ENCODE measurements at regions not wholly inside any gene's neighbourhood (a gene's known extent, or its start where the extent isn't known, plus 50 kb on each side); places are given as distances from the start of the nearest gene placed in this dataset.
"Not testable (repeated sequence)": the region's sequence is repeated elsewhere in the genome, so short reads cannot be mapped to it uniquely, and the experiment has no call there.

DNA sequence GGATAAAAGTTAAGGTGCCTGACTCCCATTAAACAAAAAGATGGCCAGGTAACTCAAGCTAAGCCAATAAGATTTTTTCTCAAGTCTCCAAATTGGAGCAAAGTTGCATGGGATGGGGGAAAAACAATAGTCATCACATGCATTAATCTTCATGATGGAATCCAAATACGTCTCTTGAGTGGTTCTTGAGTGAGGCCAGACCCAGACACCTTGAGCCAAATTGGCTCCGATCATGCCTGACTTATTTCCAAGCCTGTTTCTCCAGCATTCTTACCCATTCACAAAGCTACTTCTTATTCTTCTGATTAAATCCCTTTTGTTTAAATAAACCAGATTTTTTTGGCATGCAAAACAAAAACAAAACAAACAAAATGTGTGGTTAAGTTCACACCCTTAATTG is 420.3 kb upstream of the NRSN1 start:
- no peak for DNase-seq

DNA sequence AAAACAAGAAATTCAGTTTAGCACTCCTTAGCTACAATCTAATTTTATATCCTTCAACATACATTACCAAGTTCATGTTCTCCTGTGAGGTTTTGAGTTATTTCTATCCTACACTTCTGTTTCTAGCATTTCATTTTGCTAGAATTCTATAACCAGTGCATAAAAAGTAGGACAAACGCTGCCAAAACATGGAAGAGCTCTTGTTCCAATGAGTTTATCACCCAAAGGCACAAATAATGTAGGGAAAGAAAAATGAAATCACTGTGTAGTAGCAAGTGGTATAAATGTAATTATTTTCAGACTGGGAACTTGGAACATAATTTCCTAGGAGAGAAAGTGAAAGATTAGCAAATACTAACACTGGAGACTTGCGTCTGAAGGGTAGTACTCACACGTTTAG is 413.3 kb upstream of the NRSN1 start:
- no peak for DNase-seq

DNA sequence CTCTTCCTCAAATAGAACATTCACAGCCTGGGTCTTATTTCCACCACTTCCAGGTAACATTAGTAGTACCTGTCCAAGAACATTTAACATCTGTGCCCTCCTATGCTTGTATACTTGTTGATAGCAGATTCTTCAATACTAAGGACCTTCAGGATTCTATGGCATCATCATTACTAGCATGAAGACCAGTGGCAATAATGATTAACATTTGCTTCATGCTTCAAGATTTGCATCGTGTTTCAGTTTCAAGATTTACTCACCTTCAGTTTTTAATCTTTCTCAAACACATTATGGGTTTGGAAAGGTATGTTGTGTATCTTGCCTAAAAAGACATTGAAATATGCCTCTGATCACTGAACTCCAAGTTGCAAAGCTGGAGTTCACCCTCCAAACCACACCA is 412.8 kb upstream of the NRSN1 start:
- no peak for DNase-seq

DNA sequence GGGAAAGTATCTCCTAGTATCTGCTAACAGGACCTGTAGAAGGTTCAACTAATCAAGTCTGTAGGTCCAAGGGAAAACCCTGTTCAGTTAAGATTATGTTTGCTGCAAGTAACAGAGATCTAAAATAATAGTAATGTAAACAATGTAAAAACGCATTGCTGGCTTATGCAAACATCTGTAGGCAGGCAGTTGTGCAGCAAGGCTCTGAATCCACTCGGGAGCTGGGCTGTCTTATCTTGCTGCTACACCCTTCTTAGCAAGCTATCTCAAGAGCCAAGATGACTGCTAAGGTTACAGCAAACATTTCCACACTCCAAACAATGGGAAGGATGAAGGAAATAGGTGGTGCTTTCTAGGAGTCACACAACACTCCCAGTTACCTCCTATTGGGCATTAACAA is 397.3 kb upstream of the NRSN1 start:
- DNase-seq = no peak

DNA sequence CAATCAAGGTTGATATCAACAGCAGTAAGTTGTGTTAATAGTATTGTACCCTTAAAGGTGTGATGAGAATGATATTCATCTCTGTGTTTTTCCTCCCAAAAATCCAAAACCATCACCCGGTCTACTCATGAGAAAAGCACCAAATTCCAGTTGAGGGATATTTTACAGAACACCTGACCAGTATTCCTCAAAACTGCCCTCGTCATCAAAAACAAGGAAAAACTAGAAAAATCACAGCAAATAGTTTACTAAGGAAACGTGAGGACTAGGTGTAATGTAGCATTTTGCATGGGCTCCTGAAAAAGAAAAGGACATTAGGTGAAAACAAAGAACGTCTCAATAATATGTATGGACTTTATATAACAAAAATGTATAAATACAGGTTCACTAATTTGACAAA is 394.4 kb upstream of the NRSN1 start:
- DNase-seq = no peak

DNA sequence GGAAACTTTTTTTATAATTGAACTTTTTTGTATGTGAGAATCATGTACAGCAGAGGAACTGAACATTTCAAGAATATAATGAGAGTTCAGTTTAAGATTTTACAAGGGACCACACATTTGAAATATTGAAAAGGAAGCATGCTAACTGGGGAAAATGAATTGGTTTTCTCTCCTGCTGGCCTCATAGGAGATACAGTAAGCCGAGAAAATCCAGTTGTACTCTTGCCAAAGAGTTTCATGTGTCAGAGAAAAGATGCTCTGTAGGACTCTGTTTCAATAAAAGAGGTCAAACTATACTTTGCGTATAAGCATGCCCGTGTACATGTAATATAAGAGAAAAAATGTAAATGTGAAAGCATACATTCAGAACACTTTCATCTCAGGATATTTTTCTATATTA is 393.5 kb upstream of the NRSN1 start:
- no peak for DNase-seq

DNA sequence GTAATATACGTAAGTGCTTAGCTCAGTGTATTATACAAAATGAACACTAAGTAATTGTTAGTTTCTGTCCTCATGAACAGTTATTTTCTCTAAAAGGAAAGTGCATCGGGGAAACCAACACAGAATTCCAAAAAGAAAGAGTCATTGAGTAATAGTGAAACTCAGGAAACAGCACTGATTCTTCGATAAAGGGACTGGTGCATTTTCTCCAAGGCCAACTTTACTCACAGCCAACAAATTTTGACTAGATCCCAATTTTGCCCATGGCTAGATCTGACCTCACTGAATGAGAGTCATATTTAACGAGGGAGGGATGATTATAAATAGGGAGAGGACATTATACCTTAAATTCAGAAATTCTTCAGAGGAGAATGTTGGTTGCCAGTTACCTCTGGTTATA is 390.9 kb upstream of the NRSN1 start:
- DNase-seq = no peak

DNA sequence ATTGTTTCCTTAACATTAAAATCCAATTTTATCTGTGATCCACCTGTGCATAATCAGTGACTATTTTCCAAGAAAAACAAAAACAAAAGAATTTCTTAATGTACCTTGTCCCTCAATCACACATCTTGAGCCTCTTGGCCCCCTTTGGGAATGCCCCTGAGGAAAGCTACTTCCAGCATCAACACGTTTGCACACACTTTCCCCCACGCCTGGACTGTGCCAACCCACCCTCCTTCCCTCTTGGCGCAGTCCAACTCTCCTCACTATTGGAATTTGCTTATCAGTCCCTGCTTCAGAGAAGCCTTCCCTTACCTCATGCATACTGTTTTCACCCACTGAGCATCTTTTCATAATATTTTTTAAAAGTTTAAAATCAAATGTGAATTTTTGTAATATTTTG is 389.4 kb upstream of the NRSN1 start:
- no peak for DNase-seq

DNA sequence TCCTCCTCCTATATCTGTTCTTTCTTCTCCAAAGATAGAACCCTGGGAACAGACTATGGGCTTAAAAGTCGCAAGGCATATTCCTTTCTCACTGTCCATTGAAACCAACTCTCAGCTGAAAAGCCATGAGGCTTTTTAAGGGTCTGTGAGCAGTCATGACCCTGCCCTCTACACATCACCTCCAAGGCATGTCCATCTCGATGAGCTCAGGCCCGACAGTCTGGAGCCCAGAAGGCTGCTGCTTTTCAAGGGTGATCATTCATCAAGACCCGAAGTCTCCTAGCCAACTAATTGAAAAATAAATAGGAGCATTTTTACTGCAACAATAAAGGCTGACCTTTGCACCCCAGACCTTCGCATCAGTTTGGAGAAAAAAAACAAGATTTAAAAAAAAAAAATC is 378.8 kb upstream of the NRSN1 start:
- DNase-seq = no peak

DNA sequence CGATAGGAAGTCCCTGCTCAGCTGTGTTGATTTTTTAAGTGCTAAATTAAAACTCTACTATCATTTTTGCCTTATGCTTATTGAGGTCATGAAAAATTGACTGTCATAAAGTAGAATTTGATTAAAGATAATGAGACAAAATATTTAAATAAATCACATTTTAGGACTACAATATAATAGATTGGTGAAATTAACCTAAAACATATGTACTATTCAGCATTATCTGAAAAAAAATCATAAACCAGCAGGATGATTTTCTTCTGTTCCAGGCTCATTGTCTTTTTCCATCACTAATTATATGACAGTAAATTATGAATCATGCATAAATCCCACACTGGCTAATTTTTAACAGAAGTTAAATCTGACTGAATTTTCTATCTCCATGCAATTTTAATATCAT is 373.6 kb upstream of the NRSN1 start:
- no peak for DNase-seq

DNA sequence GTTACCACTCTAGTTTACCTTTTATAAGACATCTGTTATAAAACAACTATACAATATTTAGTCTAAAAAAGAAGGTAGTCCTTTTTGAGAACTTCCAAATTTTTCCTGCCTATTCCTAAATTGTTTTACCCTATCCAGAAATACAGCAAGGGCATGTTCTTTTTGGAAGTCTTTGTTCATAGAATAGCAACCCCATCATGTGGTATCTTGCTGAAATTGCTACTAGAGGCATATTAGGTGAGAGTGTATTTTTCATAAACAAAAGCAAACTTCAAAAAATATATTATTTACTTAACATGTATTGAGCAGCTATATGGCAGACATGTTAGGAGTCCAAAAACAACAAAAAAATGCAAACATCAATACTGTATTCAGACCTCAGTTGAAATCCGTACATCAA is 371.8 kb upstream of the NRSN1 start:
- no peak for DNase-seq

DNA sequence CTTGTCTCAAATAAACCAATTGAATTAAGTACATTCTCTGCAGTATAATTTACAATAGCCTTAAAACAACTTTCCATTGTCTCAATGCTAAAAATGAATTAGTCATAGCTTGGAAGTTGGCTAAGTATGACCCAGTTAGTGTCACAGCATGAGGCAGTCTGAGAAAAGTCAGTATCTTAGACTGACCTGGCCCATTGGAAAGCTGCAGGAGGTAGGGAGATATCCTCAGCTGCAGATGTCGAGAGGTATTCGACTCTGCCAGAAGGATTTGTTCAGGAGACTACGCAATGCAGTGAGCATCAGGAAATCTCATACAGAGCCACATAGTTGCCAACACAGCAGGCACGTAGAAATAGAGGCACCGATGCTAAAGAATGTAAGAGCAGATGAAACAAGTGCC is 350.9 kb upstream of the NRSN1 start:
- no peak for DNase-seq

DNA sequence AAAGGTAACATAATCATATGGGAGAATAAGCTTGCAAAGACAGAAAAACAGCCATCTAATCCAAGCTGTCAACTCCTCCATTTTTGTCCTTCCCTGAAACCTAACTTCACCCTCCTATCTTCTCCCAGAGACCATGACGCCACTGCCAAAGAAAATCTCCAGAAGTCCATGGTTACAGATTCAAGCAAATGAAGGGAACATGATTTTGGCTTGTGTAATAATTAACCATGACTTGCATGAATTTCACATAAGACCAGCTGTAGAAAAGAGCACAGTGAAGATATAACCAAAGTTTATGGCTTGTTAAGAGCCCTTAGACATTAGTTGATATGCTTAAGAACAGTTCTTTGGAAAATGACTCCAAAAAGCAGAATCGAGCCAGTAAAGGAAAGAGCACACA is 342.1 kb upstream of the NRSN1 start:
- DNase-seq = no peak

DNA sequence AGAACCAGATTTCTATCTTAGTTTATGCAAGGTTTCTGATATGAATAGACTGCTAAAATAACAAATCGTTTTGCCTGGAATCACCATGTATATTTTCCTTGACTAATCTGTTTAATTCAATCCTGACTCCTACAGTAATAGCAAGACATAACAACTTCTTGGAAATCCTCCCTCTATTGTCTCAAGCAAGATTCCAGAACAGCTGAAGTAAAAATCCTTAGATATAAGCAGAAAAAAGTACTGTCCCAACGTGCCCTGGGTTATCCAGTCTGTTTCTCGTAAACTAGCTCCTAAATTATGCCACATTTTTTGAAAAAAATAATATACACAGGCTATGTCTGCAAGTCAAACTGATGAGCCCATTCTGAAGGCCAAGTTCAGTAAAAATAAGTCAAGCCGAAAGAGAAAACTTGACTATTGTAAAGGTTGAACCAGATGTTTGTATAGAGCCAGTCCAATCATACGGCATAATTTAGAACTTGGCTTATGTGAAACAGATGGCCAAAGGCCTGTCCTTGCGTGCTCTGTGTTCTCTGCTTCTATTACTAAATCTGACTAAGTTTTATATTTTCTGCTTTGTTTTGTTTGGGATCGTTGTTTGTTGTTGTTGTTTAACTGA is 341.6 kb upstream of the NRSN1 start:
- DNase-seq = no peak

DNA sequence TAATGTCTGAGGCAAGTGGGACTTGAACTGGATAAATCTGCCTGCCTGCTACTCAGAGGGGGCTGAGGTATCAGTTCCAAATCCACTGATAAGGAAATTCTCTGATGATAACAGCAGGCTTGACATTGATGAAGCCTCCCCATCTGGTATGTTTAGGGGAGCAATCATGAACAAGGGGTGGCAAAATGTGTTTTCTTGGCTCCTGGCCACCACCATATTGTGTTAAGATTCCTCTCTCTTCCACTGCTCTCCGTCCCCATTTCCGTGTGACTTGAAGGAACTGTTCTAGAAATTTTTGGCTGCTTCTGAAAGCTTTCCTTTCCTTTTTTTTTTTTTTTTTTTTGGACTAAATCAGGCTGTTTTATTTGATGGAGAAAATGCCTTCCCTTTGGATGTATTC is 335.3 kb upstream of the NRSN1 start:
- no peak for DNase-seq

DNA sequence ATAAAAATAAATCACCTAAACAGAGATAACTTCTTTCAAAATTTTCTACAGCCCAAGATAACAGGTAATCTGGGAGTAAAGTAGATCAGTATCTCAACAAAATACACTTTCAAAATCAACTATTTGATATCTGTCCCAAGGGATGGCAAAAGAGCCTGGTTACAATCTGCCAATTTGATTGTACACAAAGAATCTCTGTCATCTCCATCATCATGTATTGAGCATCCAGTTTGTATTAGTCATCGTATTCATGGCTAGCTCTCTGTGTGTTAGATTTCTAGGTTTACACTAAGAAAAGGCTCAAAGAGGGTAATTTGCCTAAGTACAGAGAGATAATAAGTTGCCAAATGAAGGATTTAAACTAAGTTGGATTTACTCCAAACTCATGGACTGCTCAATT is 329.0 kb upstream of the NRSN1 start:
- DNase-seq = no peak

DNA sequence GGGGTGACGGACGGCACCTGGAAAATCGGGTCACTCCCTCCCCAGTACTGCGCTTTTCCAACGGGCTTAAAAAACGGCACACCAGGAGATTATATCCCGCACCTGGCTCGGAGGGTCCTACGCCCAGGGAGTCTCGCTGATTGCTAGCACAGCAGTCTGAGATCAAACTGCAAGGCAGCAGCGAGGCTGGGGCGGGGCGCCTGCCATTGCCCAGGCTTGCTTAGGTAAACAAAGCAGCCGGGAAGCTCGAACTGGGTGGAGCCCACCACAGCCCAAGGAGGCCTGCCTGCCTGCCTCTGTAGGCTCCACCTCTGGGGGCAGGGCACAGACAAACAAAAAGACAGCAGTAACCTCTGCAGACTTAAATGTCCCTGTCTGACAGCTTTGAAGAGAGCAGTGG is 321.7 kb upstream of the NRSN1 start:
- not testable (repeated sequence) for DNase-seq

DNA sequence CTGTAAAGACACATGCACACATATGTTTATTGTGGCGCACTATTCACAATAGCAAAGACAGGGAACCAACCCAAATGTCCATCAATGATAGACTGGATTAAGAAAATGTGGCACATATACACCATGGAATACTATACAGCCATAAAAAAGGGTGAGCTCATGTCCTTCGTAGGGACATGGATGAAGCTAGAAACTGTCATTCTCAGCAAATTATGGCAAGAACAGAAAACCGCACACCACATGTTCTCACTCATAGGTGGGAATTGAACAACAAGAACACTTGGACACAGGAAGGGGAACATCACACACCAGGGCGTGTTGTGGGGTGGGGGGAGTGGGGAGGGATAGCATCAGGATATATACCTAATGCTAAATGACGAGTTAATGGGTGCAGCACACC is 304.9 kb upstream of the NRSN1 start:
- not testable (repeated sequence) for DNase-seq

DNA sequence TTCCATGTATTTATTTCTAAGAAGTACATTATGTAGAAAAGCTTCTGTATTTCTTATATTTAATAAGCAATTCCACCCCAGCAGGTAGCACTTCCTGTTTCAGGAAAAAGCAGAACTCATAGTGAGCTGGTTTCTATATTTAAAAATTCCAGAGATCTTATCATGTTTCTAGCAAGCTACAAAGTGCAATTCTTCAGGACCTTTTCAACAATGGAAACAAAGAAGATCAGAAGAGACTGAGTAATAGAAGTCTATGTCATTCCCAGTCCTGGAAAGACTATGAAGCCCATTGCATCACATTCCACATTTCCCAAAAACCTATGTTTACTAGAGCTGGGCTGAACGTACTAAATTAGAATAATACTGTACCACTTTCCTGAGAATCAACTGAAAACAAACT is 302.6 kb upstream of the NRSN1 start:
- no peak for DNase-seq

DNA sequence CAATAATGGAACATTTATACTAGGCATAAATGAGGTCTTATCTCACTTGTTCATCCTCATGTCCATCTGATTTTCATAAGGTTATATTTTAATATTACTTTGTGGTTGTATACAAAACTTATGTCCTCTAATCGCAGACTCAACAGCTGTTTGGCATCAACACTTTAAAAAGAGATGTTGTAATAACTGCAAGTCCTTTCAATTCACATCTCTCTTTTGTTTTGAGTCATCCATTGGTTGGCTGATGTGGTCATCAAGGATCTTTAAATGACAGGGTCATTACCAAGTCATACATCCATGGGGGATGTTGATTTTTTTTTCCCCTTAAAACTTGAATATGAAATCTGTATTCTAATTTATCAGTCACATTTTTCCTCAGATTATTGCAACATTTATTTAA is 299.4 kb upstream of the NRSN1 start:
- no peak for DNase-seq

DNA sequence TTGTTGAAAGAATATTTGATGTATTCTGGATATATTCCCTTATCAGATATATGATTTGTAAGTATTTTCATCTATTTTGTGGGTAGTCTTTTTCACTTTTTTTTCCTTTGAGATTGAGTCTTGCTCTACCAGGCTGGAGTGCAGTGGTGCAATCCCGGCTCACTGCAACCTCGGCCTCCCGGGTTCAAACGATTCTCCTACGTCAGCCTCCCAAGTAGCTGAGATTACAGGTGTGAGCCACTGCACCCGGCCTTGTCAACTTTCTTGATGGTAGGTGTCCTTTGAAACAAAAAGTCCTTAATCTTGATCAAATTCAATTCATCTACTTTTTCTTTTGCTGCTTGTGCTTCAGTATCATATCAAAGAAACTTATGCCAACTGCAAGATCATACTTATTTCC is 297.2 kb upstream of the NRSN1 start:
- DNase-seq = no peak

DNA sequence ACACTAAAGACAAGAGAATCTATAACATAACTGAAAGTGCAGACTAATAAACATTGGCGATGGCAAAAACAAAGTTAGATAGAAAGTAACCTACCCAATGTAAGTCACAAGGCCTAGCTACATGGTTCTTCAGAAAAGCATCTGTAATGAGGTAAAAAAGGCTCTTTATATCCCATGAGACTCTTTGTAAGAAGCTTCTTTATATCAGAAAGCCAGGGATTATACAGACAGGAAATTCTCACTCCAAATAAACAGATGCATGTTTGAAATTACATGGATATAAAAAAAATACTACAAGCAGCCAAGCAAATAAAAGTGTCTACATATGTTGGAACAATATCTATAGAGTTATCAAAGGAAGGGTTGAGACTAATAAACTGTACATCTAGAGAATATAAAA is 284.9 kb upstream of the NRSN1 start:
- no peak for DNase-seq

DNA sequence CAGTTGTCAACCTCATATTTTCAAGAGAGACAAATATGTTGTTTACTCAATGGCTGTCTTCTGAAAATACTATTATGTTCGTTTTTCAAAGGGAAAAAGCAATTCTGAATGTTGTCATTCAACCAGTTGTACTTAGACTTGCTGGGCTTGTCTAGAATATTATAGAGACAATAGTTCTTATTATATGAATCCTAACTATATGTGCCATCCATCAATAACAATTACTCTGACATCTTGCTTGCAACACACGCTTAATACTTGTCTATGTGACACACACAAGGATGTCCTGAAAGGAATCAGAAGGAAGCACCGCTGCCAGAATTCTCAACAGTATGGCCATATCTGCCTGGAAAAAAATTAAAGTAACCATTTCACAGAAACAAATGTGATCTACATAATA is 283.3 kb upstream of the NRSN1 start:
- DNase-seq = no peak

DNA sequence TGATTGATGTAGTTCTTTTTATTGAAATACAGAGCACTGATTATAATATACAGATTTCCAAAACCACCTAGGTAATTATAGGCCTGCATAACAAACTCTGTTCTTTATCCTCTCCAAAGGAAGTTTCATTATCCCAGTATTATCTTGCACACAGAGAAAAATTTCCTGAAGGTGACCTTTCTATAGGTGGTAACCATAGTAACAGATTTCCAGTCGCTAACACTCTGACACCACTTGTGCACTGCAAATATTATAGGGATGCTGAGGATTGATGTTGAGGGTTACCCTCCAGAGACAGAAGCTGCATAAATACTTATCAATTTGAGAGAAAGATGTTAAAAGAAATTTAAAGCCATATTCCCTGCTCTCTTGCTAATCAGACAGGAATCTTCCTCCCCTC is 274.5 kb upstream of the NRSN1 start:
- no peak for DNase-seq

DNA sequence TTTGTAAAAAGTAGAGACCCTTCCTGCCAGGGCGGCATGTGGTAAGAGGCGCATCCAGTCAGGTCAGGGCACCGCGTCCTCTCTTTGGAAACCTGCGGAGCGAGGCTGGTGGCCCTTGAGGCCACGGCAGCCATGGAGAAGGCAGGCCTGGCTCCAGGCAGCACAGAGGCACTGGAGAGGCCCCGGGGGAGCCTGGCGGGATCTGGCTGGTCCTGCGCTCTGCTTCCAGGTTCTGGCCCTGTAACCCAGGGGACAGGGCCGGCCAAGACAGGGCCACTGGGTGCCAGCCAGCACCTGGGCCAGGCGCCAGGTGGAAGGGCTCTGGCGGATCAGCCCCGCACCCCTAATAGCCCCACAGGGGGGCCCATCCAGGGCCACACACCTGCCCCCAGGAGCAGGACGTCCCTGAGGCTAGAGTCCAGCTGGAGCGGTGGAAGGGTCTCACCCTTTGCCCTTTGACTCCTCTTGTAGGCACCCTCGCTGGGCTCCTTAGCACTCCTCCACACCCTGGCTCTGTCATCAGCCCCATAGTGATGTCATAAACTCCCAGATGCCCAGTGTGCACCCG is 272.4 kb upstream of the NRSN1 start:
- DNase-seq = not testable (repeated sequence)

DNA sequence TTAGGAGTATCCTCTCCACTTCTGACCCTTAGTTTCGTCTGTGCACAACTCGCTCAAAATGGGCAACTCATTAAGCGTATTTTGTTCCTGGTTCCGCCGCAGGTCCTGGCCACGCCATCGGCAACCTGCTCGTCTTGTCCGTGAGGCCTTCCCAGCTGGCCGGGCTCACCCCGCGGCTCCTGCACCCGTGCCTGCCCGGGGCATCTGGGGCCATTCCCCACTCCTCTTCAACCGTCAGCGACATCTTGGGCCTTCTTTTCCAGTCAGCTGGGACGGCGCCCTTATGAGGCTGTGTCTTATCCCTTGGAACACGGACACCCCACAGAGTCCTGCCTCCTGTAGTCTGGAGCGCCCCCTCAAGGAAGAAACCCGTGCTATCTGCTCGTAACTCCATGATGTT is 271.9 kb upstream of the NRSN1 start:
- DNase-seq = not testable (repeated sequence)
